DOHH2 (cell line): ENCODE measurements at regions not wholly inside any gene's neighbourhood (a gene's known extent, or its start where the extent isn't known, plus 50 kb on each side); places are given as distances from the start of the nearest gene placed in this dataset.

Experiments used
- H3F3A ChIP-seq: fragments of 200-600 bp; sonication (generic), shearing (Covaris generic); 2 replicates; pipeline ENCODE4 v1.6.0; 2016; ENCODE audit warnings: antibody characterized with exemption, mild to moderate bottlenecking; ENCODE audit not compliant: control insufficient read depth, insufficient read depth
- H3K27ac ChIP-seq: fragments of 200-600 bp; sonication (generic); 2 replicates; pipeline ENCODE4 v1.5.1; 2014; ENCODE audit warnings: low read depth, mild to moderate bottlenecking, low read length, moderate library complexity
- H3K27me3 ChIP-seq: fragments of 200-600 bp; sonication (generic); 2 replicates; pipeline ENCODE4 v1.6.1; 2014; ENCODE audit warnings: mild to moderate bottlenecking, low read length, mixed read lengths; ENCODE audit not compliant: control insufficient read depth
- H3K36me3 ChIP-seq: fragments of 200-600 bp; sonication (generic); 2 replicates; pipeline ENCODE4 v1.6.1; 2014; ENCODE audit warnings: mild to moderate bottlenecking, low read length, moderate library complexity, mixed read lengths; ENCODE audit not compliant: control insufficient read depth
- H3K4me1 ChIP-seq: fragments of 200-600 bp; sonication (generic); 2 replicates; pipeline ENCODE4 v1.6.1; 2014; ENCODE audit warnings: mild to moderate bottlenecking, low read length, mixed read lengths; ENCODE audit not compliant: control insufficient read depth
- H3K4me2 ChIP-seq: fragments of 200-600 bp; sonication (generic); 2 replicates; pipeline ENCODE4 v1.6.0; 2014; ENCODE audit warnings: mild to moderate bottlenecking, low read length, moderate library complexity
- H3K4me3 ChIP-seq: fragments of 200-600 bp; sonication (generic); 2 replicates; pipeline ENCODE4 v1.5.1; 2014; ENCODE audit warnings: mild to moderate bottlenecking, low read length, mixed read lengths
- H3K79me2 ChIP-seq: fragments of 200-600 bp; sonication (generic); 2 replicates; pipeline ENCODE4 v1.6.1; 2014; ENCODE audit warnings: mild to moderate bottlenecking, low read length, mixed read lengths; ENCODE audit not compliant: control insufficient read depth
- H3K9me2 ChIP-seq: fragments of 200-600 bp; sonication (generic); replicated peaks from 2 replicates; pipeline ENCODE4 v1.6.1; 2014; ENCODE audit warnings: mild to moderate bottlenecking, low read length, mixed read lengths; ENCODE audit not compliant: control insufficient read depth
- H3K9me3 ChIP-seq: fragments of 200-600 bp; sonication (generic); 2 replicates; pipeline ENCODE4 v1.6.1; 2014; ENCODE audit warnings: antibody characterized with exemption, low read length, mixed read lengths; ENCODE audit not compliant: control insufficient read depth, insufficient read depth
- H4K20me1 ChIP-seq: fragments of 200-600 bp; sonication (generic); 2 replicates; pipeline ENCODE4 v1.6.0; 2014; ENCODE audit warnings: low read depth, mild to moderate bottlenecking, antibody characterized with exemption, low read length, moderate library complexity; ENCODE audit not compliant: control insufficient read depth, insufficient read depth
- EZH2phosphoT487 ChIP-seq: fragments of 200-600 bp; sonication (generic); IDR thresholded peaks from 2 replicates; pipeline ENCODE4 v1.6.1; 2017; ENCODE audit warnings: borderline replicate concordance, mild to moderate bottlenecking, antibody characterized with exemption, low read length, moderate library complexity, mixed read lengths
- TF ChIP-seq, protein P1 (sequence below): fragments of 200-600 bp; sonication (generic); IDR thresholded peaks from one replicate; pipeline ENCODE4 v1.5.1; 2014; ENCODE audit warnings: antibody characterized with exemption, mild to moderate bottlenecking, low read depth, low read length; ENCODE audit not compliant: poor library complexity, severe bottlenecking

- no peak overlapping the region for H3K4me3 ChIP-seq
Observed at GRCh38 chr6:112745765-112746164, 398.6 kb downstream of the RFPL4B start.

GRCh38 chr6:112749673-112750072 lies 402.5 kb downstream of the RFPL4B start:
- Histone ChIP-seq H3K9me2 (no peaks in the 10 kb centered on the region), H4K20me1 (no peaks in the 10 kb centered on the region), H3K4me1 (no peaks in the 10 kb centered on the region), H3K4me2 (no peak overlapping the region), H3K27me3 (no peaks in the 10 kb centered on the region), H3F3A (no peaks in the 10 kb centered on the region), H3K4me3 (no peak overlapping the region), H3K9me3 (no peaks in the 10 kb centered on the region), H3K36me3 (no peaks in the 10 kb centered on the region), H3K79me2 (no peaks in the 10 kb centered on the region), H3K27ac (no peak overlapping the region)
- TF ChIP-seq, protein P1, sequence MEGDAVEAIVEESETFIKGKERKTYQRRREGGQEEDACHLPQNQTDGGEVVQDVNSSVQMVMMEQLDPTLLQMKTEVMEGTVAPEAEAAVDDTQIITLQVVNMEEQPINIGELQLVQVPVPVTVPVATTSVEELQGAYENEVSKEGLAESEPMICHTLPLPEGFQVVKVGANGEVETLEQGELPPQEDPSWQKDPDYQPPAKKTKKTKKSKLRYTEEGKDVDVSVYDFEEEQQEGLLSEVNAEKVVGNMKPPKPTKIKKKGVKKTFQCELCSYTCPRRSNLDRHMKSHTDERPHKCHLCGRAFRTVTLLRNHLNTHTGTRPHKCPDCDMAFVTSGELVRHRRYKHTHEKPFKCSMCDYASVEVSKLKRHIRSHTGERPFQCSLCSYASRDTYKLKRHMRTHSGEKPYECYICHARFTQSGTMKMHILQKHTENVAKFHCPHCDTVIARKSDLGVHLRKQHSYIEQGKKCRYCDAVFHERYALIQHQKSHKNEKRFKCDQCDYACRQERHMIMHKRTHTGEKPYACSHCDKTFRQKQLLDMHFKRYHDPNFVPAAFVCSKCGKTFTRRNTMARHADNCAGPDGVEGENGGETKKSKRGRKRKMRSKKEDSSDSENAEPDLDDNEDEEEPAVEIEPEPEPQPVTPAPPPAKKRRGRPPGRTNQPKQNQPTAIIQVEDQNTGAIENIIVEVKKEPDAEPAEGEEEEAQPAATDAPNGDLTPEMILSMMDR, result no peak
- no peak for TF ChIP-seq EZH2phosphoT487

More at GRCh38 chr6:112745765-112746164, 398.6 kb downstream of the RFPL4B start:
- Histone ChIP-seq H3K36me3 (no peaks in the 10 kb centered on the region), H3K27me3 (no peaks in the 10 kb centered on the region), H3F3A (no peaks in the 10 kb centered on the region), H3K9me3 (no peaks in the 10 kb centered on the region), H3K4me2 (no peak overlapping the region), H3K27ac (no peak overlapping the region), H3K4me1 (no peaks in the 10 kb centered on the region), H4K20me1 (no peaks in the 10 kb centered on the region), H3K79me2 (no peaks in the 10 kb centered on the region), H3K9me2 (no peaks in the 10 kb centered on the region)
- no peak for TF ChIP-seq EZH2phosphoT487
- TF ChIP-seq, protein P1, result no peak

- Histone ChIP-seq H3K4me3 (no peak overlapping the region), H3K36me3 (no peaks in the 10 kb centered on the region), H3K4me2 (no peak overlapping the region), H3K9me3 (no peaks in the 10 kb centered on the region), H3K4me1 (no peaks in the 10 kb centered on the region), H4K20me1 (no peaks in the 10 kb centered on the region), H3K79me2 (no peaks in the 10 kb centered on the region), H3F3A (no peaks in the 10 kb centered on the region), H3K27ac (no peak overlapping the region), H3K9me2 (no peaks in the 10 kb centered on the region), H3K27me3 (no peaks in the 10 kb centered on the region)
- TF ChIP-seq, protein P1, result no peak
- TF ChIP-seq EZH2phosphoT487, result no peak
Observed at GRCh38 chr6:112752305-112752704, 405.2 kb downstream of the RFPL4B start.
